HL-60 (cell line): ENCODE measurements at regions not wholly inside any gene's neighbourhood (a gene's known extent, or its start where the extent isn't known, plus 50 kb on each side); places are given as distances from the start of the nearest gene placed in this dataset.

Source experiments
- POLR2AphosphoS5 ChIP-seq: IDR thresholded peaks from 2 replicates; pipeline ENCODE4 v1.6.1; 2012; ENCODE audit warnings: low read depth
- SPI1 ChIP-seq: IDR thresholded peaks from 2 replicates; pipeline ENCODE4 v1.6.1; 2012; ENCODE audit warnings: low read depth, mild to moderate bottlenecking, borderline replicate concordance
- TF ChIP-seq, protein P1 (sequence below): IDR thresholded peaks from one replicate; pipeline ENCODE4 v1.5.1; 2011; ENCODE audit warnings: low read length, control low read depth, inconsistent platforms; ENCODE audit not compliant: insufficient read depth
- TF ChIP-seq, protein P2 (sequence below): IDR thresholded peaks from 2 replicates; pipeline ENCODE4 v1.6.1; 2012; ENCODE audit warnings: low read depth; ENCODE audit not compliant: insufficient replicate concordance

DNA sequence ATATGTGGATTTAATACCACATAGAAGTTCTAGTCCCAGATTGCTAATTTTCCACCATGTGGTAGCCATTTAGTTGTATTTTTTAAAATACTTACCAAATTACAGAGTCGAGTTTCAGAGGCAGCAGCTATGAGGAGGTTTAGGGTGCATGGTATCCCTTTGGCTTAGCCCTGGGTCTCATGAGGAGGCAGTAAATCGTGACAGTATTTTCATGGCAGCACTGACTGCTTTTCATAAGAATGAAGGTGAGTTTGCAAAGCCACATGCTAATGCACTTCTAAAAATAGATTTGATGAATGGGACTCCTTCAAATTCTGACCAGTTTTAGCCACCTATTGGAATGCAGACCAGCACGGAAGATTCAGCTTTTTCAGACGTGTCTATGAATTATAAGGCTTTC is 114.0 kb upstream of the FRG1 start:
- TF ChIP-seq, protein P1, sequence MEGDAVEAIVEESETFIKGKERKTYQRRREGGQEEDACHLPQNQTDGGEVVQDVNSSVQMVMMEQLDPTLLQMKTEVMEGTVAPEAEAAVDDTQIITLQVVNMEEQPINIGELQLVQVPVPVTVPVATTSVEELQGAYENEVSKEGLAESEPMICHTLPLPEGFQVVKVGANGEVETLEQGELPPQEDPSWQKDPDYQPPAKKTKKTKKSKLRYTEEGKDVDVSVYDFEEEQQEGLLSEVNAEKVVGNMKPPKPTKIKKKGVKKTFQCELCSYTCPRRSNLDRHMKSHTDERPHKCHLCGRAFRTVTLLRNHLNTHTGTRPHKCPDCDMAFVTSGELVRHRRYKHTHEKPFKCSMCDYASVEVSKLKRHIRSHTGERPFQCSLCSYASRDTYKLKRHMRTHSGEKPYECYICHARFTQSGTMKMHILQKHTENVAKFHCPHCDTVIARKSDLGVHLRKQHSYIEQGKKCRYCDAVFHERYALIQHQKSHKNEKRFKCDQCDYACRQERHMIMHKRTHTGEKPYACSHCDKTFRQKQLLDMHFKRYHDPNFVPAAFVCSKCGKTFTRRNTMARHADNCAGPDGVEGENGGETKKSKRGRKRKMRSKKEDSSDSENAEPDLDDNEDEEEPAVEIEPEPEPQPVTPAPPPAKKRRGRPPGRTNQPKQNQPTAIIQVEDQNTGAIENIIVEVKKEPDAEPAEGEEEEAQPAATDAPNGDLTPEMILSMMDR: no peak
- TF ChIP-seq POLR2AphosphoS5 (no peak), SPI1 (no peak)
- TF ChIP-seq, protein P2, sequence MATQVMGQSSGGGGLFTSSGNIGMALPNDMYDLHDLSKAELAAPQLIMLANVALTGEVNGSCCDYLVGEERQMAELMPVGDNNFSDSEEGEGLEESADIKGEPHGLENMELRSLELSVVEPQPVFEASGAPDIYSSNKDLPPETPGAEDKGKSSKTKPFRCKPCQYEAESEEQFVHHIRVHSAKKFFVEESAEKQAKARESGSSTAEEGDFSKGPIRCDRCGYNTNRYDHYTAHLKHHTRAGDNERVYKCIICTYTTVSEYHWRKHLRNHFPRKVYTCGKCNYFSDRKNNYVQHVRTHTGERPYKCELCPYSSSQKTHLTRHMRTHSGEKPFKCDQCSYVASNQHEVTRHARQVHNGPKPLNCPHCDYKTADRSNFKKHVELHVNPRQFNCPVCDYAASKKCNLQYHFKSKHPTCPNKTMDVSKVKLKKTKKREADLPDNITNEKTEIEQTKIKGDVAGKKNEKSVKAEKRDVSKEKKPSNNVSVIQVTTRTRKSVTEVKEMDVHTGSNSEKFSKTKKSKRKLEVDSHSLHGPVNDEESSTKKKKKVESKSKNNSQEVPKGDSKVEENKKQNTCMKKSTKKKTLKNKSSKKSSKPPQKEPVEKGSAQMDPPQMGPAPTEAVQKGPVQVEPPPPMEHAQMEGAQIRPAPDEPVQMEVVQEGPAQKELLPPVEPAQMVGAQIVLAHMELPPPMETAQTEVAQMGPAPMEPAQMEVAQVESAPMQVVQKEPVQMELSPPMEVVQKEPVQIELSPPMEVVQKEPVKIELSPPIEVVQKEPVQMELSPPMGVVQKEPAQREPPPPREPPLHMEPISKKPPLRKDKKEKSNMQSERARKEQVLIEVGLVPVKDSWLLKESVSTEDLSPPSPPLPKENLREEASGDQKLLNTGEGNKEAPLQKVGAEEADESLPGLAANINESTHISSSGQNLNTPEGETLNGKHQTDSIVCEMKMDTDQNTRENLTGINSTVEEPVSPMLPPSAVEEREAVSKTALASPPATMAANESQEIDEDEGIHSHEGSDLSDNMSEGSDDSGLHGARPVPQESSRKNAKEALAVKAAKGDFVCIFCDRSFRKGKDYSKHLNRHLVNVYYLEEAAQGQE: no peak
